Kidney epithelial cell (primary cell): ENCODE measurements at regions not wholly inside any gene's neighbourhood (a gene's known extent, or its start where the extent isn't known, plus 50 kb on each side); places are given as distances from the start of the nearest gene placed in this dataset.
"Not testable (repeated sequence)": the region's sequence is repeated elsewhere in the genome, so short reads cannot be mapped to it uniquely, and the experiment has no call there.

ENCODE experiments used
- DNase-seq: peaks from one replicate; pipeline ENCODE4 v3.0.0-alpha.2; 2010; ENCODE audit warnings: low read depth
- H3K27me3 ChIP-seq: 2 replicates; pipeline ENCODE4 v1.6.0; 2011; ENCODE audit warnings: low read length; ENCODE audit not compliant: control insufficient read depth, insufficient read depth
- H3K36me3 ChIP-seq: 2 replicates; pipeline ENCODE4 v1.5.1; 2011; ENCODE audit warnings: low read length; ENCODE audit not compliant: control insufficient read depth, insufficient read depth
- H3K4me3 ChIP-seq: 2 replicates; pipeline ENCODE4 v1.5.1; 2011; ENCODE audit warnings: low read depth, mild to moderate bottlenecking, control low read depth, low read length
- TF ChIP-seq, protein P1 (sequence below): IDR thresholded peaks from 2 replicates; pipeline ENCODE4 v1.5.1; 2011; ENCODE audit warnings: mild to moderate bottlenecking, moderate library complexity, low read length, control low read depth, inconsistent platforms; ENCODE audit not compliant: insufficient read depth, poor library complexity, severe bottlenecking

- Histone ChIP-seq H3K36me3 (no peaks in the 10 kb centered on the region), H3K27me3 (no peaks in the 10 kb centered on the region), H3K4me3 (no peak overlapping the region)
- TF ChIP-seq, protein P1, sequence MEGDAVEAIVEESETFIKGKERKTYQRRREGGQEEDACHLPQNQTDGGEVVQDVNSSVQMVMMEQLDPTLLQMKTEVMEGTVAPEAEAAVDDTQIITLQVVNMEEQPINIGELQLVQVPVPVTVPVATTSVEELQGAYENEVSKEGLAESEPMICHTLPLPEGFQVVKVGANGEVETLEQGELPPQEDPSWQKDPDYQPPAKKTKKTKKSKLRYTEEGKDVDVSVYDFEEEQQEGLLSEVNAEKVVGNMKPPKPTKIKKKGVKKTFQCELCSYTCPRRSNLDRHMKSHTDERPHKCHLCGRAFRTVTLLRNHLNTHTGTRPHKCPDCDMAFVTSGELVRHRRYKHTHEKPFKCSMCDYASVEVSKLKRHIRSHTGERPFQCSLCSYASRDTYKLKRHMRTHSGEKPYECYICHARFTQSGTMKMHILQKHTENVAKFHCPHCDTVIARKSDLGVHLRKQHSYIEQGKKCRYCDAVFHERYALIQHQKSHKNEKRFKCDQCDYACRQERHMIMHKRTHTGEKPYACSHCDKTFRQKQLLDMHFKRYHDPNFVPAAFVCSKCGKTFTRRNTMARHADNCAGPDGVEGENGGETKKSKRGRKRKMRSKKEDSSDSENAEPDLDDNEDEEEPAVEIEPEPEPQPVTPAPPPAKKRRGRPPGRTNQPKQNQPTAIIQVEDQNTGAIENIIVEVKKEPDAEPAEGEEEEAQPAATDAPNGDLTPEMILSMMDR = no peak
- no peak for DNase-seq
Measured at GRCh38 chr7:128591705-128592104, 80.4 kb upstream of the GARIN1A start.

- not testable (repeated sequence) for DNase-seq, H3K36me3 ChIP-seq, H3K27me3 ChIP-seq, H3K4me3 ChIP-seq
Measured at GRCh38 chr7:128592209-128592608, 79.9 kb upstream of the GARIN1A start.

DNA sequence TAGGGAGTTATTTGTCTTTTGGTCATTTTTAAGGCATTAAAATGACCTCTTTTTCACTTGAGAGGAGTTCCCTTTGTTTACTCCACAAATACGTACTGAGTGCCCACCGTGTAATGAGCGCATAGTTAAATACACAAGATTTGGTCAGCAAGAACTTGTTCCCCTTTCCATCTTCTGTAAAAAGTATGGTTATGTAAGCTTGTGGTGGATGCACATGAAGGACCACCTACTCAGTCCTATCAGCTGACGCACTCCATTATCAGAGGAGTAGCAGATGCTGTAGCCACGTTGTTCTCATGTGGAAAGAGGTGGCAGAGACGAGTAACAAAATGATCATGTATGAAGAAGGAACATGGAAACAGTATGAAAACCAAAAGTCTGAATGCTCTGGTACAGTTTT lies 78.0 kb upstream of the GARIN1A start:
- H3K27me3 ChIP-seq, H3K4me3 ChIP-seq, DNase-seq, H3K36me3 ChIP-seq: not testable (repeated sequence)

GRCh38 chr7:128596336-128597128 lies 75.6 kb upstream of the GARIN1A start:
- not testable (repeated sequence) for H3K27me3 ChIP-seq, DNase-seq, H3K36me3 ChIP-seq, H3K4me3 ChIP-seq

DNA sequence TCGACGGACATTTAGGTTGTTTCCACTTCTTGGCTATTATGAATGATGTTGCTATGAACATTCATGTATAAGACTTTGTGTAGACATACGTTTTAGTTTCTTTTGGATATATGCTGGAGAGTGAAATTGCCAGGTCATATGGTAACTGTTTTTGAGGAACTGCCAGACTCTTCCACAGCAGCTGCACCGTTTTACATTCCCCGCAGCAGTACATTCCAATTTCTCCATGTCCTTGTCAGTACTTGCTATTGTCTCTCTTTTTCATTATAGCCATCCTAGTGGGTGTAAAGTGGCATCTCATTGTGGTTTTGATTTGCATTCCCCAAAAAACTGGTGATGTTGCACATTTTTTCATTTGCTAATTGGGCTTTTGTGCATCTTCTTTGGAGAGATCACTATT lies 73.1 kb upstream of the GARIN1A start:
- H3K27me3 ChIP-seq, H3K4me3 ChIP-seq, H3K36me3 ChIP-seq, DNase-seq: not testable (repeated sequence)

GRCh38 chr7:128608678-128609421 lies 63.2 kb upstream of the GARIN1A start:
- not testable (repeated sequence) for H3K4me3 ChIP-seq, H3K27me3 ChIP-seq, H3K36me3 ChIP-seq
- peak; percentile 10 for DNase-seq
- TF ChIP-seq, protein P1 = peak; percentile 19

DNA sequence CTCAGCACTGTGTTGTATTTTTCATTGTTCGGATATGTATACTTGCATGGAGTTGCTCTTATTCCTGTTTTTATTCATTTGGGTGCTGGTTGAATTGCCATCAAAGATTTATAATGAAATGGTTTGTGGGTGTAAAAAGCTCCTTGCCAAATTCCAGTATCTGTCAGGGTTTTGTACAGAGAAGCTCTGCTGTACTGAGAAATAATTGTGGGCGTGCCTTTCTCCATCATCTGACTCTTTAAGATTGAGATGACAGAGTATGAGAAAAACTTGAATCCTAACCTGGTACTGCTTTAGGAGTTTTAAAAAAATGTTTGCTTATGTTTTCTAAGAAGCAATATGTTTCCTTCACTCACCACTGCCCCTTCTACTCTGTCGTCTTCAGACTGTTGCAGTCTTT lies 58.7 kb upstream of the GARIN1A start:
- H3K36me3 ChIP-seq, DNase-seq, H3K27me3 ChIP-seq, H3K4me3 ChIP-seq: not testable (repeated sequence)

DNA sequence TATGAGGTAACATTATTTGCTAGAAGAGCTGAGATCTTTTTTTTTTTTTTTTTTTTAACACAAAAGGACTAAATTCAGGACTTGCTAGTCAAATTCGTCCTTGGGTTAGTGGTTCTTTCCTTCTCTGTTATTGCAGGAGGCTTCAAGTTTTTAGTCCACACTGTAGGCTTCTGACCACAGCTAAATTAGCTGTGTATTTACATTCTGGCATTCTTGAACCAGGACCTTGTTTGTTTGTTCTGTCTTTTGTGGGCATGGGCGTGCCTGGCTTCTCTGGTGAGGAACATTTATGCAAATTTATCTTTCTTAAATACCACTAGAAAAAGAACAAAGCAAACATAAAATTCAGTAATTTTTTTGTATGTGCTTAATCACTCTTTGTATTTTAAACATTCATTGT lies 57.3 kb upstream of the GARIN1A start:
- DNase-seq = not testable (repeated sequence)

DNA sequence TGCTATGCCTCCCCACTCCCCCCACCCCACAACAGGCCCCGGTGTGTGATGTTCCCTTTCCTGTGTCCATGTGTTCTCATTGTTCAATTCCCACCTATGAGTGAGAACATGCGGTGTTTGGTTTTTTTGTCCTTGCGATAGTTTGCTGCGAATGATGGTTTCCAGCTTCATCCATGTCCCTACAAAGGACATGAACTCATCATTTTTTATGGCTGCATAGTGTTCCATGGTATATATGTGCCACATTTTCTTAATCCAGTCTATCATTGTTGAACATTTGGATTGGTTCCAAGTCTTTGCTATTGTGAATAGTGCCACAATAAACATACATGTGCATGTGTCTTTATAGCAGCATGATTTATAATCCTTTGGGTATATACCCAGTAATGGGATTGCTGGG lies 55.3 kb upstream of the GARIN1A start:
- not testable (repeated sequence) for DNase-seq, H3K4me3 ChIP-seq, H3K36me3 ChIP-seq, H3K27me3 ChIP-seq

More for the DNA sequence above, 57.3 kb upstream of the GARIN1A start:
- not testable (repeated sequence) for H3K4me3 ChIP-seq, H3K27me3 ChIP-seq, H3K36me3 ChIP-seq
